Fibroblast of skin of right quadriceps (primary cell): ENCODE measurements at regions not wholly inside any gene's neighbourhood (a gene's known extent, or its start where the extent isn't known, plus 50 kb on each side); places are given as distances from the start of the nearest gene placed in this dataset.
"Not testable (repeated sequence)": the region's sequence is repeated elsewhere in the genome, so short reads cannot be mapped to it uniquely, and the experiment has no call there.

Experiments used
- DNase-seq: peaks from one replicate; pipeline ENCODE4 v3.0.0-alpha.2; 2013

GRCh38 chr2:210730672-210731071 is 174.3 kb downstream of the CPS1 start:
- DNase-seq = no peak

GRCh38 chr2:210746826-210747225 is 190.4 kb downstream of the CPS1 start:
- DNase-seq = not testable (repeated sequence)

- no peak for DNase-seq
These were observed 196.1 kb downstream of the CPS1 start for GRCh38 chr2:210752532-210752931.

GRCh38 chr2:210753386-210753785 is 197.0 kb downstream of the CPS1 start:
- no peak for DNase-seq

- no peak for DNase-seq
These were observed 200.5 kb downstream of the CPS1 start for GRCh38 chr2:210756855-210757254.

GRCh38 chr2:210762604-210763588 is 206.5 kb downstream of the CPS1 start:
- DNase-seq = no peak

- DNase-seq = no peak
These were observed 212.0 kb downstream of the CPS1 start for GRCh38 chr2:210768329-210768910.

- DNase-seq = no peak
These were observed 220.4 kb downstream of the CPS1 start for GRCh38 chr2:210776756-210777155.

GRCh38 chr2:210782222-210782621 is 225.8 kb downstream of the CPS1 start:
- DNase-seq = no peak

- DNase-seq = not testable (repeated sequence)
These were observed 231.4 kb downstream of the CPS1 start for GRCh38 chr2:210787831-210788230.

- DNase-seq = no peak
These were observed 235.6 kb downstream of the CPS1 start for GRCh38 chr2:210792000-210792399.

- DNase-seq = no peak
These were observed 239.1 kb downstream of the CPS1 start for GRCh38 chr2:210795506-210795905.

GRCh38 chr2:210798180-210798579 is 241.8 kb downstream of the CPS1 start:
- no peak for DNase-seq

GRCh38 chr2:210814251-210815025 is 258.0 kb downstream of the CPS1 start:
- no peak for DNase-seq

- no peak for DNase-seq
These were observed 260.4 kb downstream of the CPS1 start for GRCh38 chr2:210816769-210817168.

GRCh38 chr2:210818473-210818872 is 262.1 kb downstream of the CPS1 start:
- no peak for DNase-seq

- no peak for DNase-seq
These were observed 277.0 kb downstream of the CPS1 start for GRCh38 chr2:210833403-210833802.

- no peak for DNase-seq
These were observed 282.6 kb downstream of the CPS1 start for GRCh38 chr2:210839034-210839433.

GRCh38 chr2:210839450-210839849 is 283.1 kb downstream of the CPS1 start:
- DNase-seq = no peak

GRCh38 chr2:210842896-210843295 is 286.5 kb downstream of the CPS1 start:
- DNase-seq = no peak

GRCh38 chr2:210844016-210844415 is 287.6 kb downstream of the CPS1 start:
- DNase-seq = no peak

- DNase-seq = no peak
These were observed 302.9 kb downstream of the CPS1 start for GRCh38 chr2:210859314-210859713.

- DNase-seq = no peak
These were observed 303.9 kb downstream of the CPS1 start for GRCh38 chr2:210860276-210860675.
